KMS-11 (cell line): ENCODE measurements at regions not wholly inside any gene's neighbourhood (a gene's known extent, or its start where the extent isn't known, plus 50 kb on each side); places are given as distances from the start of the nearest gene placed in this dataset.

Experiments used
- H2AFZ ChIP-seq: fragments of 200-600 bp; sonication (generic); 2 replicates; pipeline ENCODE4 v1.6.1; 2016; ENCODE audit warnings: antibody characterized with exemption, mixed run types, low read depth
- H3K27ac ChIP-seq: fragments of 200-600 bp; sonication (generic); 2 replicates; pipeline ENCODE4 v1.6.1; 2016; ENCODE audit warnings: mild to moderate bottlenecking, mixed run types
- H3K27me3 ChIP-seq: fragments of 200-600 bp; sonication (generic); 2 replicates; pipeline ENCODE4 v1.6.1; 2017; ENCODE audit warnings: mild to moderate bottlenecking, low read depth, mixed run types, moderate library complexity; ENCODE audit not compliant: insufficient read depth
- H3K36me3 ChIP-seq: fragments of 200-600 bp; sonication (generic); 2 replicates; pipeline ENCODE4 v1.6.1; 2017; ENCODE audit warnings: mild to moderate bottlenecking, mixed run types; ENCODE audit not compliant: insufficient read depth
- H3K4me1 ChIP-seq: fragments of 200-600 bp; sonication (generic); 2 replicates; pipeline ENCODE4 v1.6.1; 2016; ENCODE audit warnings: mild to moderate bottlenecking, low read depth, mixed run types; ENCODE audit not compliant: poor library complexity, severe bottlenecking
- H3K4me2 ChIP-seq: fragments of 200-600 bp; sonication (generic); 2 replicates; pipeline ENCODE4 v1.7.0; 2016; ENCODE audit warnings: mild to moderate bottlenecking, mixed run types
- H3K4me3 ChIP-seq: fragments of 200-600 bp; sonication (generic); IDR thresholded peaks from 2 replicates; pipeline ENCODE4 v1.6.1; 2017; ENCODE audit warnings: low read depth, low read length, mixed read lengths; ENCODE audit not compliant: insufficient read depth
- H3K79me2 ChIP-seq: fragments of 200-600 bp; sonication (generic); 2 replicates; pipeline ENCODE4 v1.6.1; 2016; ENCODE audit warnings: low read depth, mixed run types; ENCODE audit not compliant: insufficient read depth
- H3K9ac ChIP-seq: fragments of 200-600 bp; sonication (generic); 2 replicates; pipeline ENCODE4 v1.6.1; 2016; ENCODE audit warnings: mild to moderate bottlenecking, mixed run types
- H4K20me1 ChIP-seq: fragments of 200-600 bp; sonication (generic); 2 replicates; pipeline ENCODE4 v1.6.1; 2016; ENCODE audit warnings: mild to moderate bottlenecking, mixed run types; ENCODE audit not compliant: insufficient read depth
- CTCF ChIP-seq: fragments of 200-600 bp; sonication (generic); conservative IDR thresholded peaks from 2 replicates; pipeline ENCODE4 v1.6.1; 2017; ENCODE audit warnings: low read depth, mild to moderate bottlenecking, antibody characterized with exemption, low read length, moderate library complexity, mixed read lengths

GRCh38 chr5:152205804-152206203 is 199.3 kb downstream of the NMUR2 start:
- Histone ChIP-seq H3K4me1 (no peaks in the 10 kb centered on the region), H3K27me3 (no peaks in the 10 kb centered on the region), H3K27ac (no peak overlapping the region), H2AFZ (no peak overlapping the region), H3K79me2 (no peaks in the 10 kb centered on the region), H3K9ac (no peak overlapping the region), H3K4me3 (no peak overlapping the region), H3K4me2 (no peak overlapping the region), H4K20me1 (no peaks in the 10 kb centered on the region), H3K36me3 (no peaks in the 10 kb centered on the region)
- TF ChIP-seq CTCF = no peak

GRCh38 chr5:152202321-152202720 is 202.8 kb downstream of the NMUR2 start:
- H3K9ac ChIP-seq = no peak overlapping the region
- no peaks in the 10 kb centered on the region for H3K4me1 ChIP-seq
- no peak overlapping the region for H3K4me3 ChIP-seq
- no peak overlapping the region for H3K27ac ChIP-seq
- no peak overlapping the region for H3K4me2 ChIP-seq
- TF ChIP-seq CTCF = no peak
- no peaks in the 10 kb centered on the region for H4K20me1 ChIP-seq
- H3K79me2 ChIP-seq = no peaks in the 10 kb centered on the region
- no peaks in the 10 kb centered on the region for H3K27me3 ChIP-seq
- no peak overlapping the region for H2AFZ ChIP-seq
- H3K36me3 ChIP-seq = no peaks in the 10 kb centered on the region

- H4K20me1 ChIP-seq = no peaks in the 10 kb centered on the region
- H2AFZ ChIP-seq = no peak overlapping the region
- no peak for TF ChIP-seq CTCF
- H3K9ac ChIP-seq = no peak overlapping the region
- no peak overlapping the region for H3K27ac ChIP-seq
- H3K4me1 ChIP-seq = no peaks in the 10 kb centered on the region
- H3K36me3 ChIP-seq = no peaks in the 10 kb centered on the region
- H3K4me3 ChIP-seq = no peak overlapping the region
- no peaks in the 10 kb centered on the region for H3K27me3 ChIP-seq
- no peaks in the 10 kb centered on the region for H3K79me2 ChIP-seq
- H3K4me2 ChIP-seq = no peak overlapping the region
Observed at GRCh38 chr5:152193391-152194107, 211.5 kb downstream of the NMUR2 start.

GRCh38 chr5:152188251-152188650 is 216.8 kb downstream of the NMUR2 start:
- H3K4me2 ChIP-seq = no peak overlapping the region
- no peaks in the 10 kb centered on the region for H3K36me3 ChIP-seq
- TF ChIP-seq CTCF = no peak
- H3K27ac ChIP-seq = no peak overlapping the region
- H3K4me3 ChIP-seq = no peak overlapping the region
- no peak overlapping the region for H2AFZ ChIP-seq
- H4K20me1 ChIP-seq = no peaks in the 10 kb centered on the region
- no peaks in the 10 kb centered on the region for H3K4me1 ChIP-seq
- H3K9ac ChIP-seq = no peak overlapping the region
- H3K79me2 ChIP-seq = no peaks in the 10 kb centered on the region
- H3K27me3 ChIP-seq = no peaks in the 10 kb centered on the region
